Kidney (tissue), 13 donors: ENCODE measurements at regions not wholly inside any gene's neighbourhood (a gene's known extent, or its start where the extent isn't known, plus 50 kb on each side); places are given as distances from the start of the nearest gene placed in this dataset.
A peak's percentile ranks its signal among the peaks of the same experiment; 100 is the strongest.

ENCODE experiments used
- DNase-seq, 5 donors: peaks; one replicate each; pipeline ENCODE4 v3.0.0-alpha.2; 2013 to 2020
- FAIRE-seq: peaks from 2 replicates; lab custom pipeline; 2012; peaks lifted over from hg19 to GRCh38; lab: Jason Lieb, UNC
- H3K27ac ChIP-seq, 2 donors: one replicate each; pipeline ENCODE4 v1.7.0; 2013; ENCODE audit warnings: low read depth in 2 of 2, low read length in 2 of 2, inconsistent platforms in 1 of 2
- H3K27me3 ChIP-seq: one replicate; pipeline ENCODE4 v1.7.1; 2013; ENCODE audit warnings: low read length, inconsistent platforms; ENCODE audit not compliant: control insufficient read depth, insufficient read depth
- H3K36me3 ChIP-seq, 3 donors: one replicate each; pipeline versions ENCODE4 v1.7.0 to v1.7.1; 2013; ENCODE audit warnings: low read length in 3 of 3, control low read depth in 1 of 3, inconsistent platforms in 1 of 3; ENCODE audit not compliant: insufficient read depth in 3 of 3, control insufficient read depth in 2 of 3
- H3K4me1 ChIP-seq, 3 donors: one replicate each; pipeline versions ENCODE4 v1.7.0 to v1.7.1; 2013; ENCODE audit warnings: low read length in 3 of 3, inconsistent platforms in 1 of 3, low read depth in 1 of 3; ENCODE audit not compliant: control insufficient read depth in 2 of 3, insufficient read depth in 2 of 3
- H3K4me3 ChIP-seq, 3 donors: one replicate each; pipeline versions ENCODE4 v1.7.0 to v1.8.1; 2013; ENCODE audit warnings: low read length in 3 of 3, control low read depth in 1 of 3, inconsistent platforms in 1 of 3
- H3K9ac ChIP-seq, 3 donors: one replicate each; pipeline versions ENCODE4 v1.7.0 to v1.7.1; 2013; ENCODE audit warnings: low read length in 3 of 3, control low read depth in 1 of 3, inconsistent platforms in 1 of 3
- H3K9me3 ChIP-seq, 3 donors: one replicate each; pipeline versions ENCODE4 v1.7.0 to v1.7.1; 2013; ENCODE audit warnings: low read length in 3 of 3, control low read depth in 1 of 3, inconsistent platforms in 1 of 3; ENCODE audit not compliant: control insufficient read depth in 2 of 3, insufficient read depth in 1 of 3
- intact Hi-C: fragments of 100-400 bp; cut with DNase I; formaldehyde crosslinking; loops from one replicate; pipeline ENCODE4 v1.11.1; 2022
- TF ChIP-seq, protein P1 (sequence below): IDR thresholded peaks from 3 replicates; pipeline ENCODE4 v1.5.1; 2012; ENCODE audit warnings: mild to moderate bottlenecking, moderate library complexity, borderline replicate concordance; ENCODE audit not compliant: insufficient read depth; ENCODE audit errors: extremely low read depth
- donor health status: control.
- donor health status: control.
- donor health status: control.
- donor health status: control.
- donor health status: control.
- donor health status: DM: yes; HTN: yes; CAD: no.
- donor health status: Normal renal cell carcinoma (clear cell type).

DNA sequence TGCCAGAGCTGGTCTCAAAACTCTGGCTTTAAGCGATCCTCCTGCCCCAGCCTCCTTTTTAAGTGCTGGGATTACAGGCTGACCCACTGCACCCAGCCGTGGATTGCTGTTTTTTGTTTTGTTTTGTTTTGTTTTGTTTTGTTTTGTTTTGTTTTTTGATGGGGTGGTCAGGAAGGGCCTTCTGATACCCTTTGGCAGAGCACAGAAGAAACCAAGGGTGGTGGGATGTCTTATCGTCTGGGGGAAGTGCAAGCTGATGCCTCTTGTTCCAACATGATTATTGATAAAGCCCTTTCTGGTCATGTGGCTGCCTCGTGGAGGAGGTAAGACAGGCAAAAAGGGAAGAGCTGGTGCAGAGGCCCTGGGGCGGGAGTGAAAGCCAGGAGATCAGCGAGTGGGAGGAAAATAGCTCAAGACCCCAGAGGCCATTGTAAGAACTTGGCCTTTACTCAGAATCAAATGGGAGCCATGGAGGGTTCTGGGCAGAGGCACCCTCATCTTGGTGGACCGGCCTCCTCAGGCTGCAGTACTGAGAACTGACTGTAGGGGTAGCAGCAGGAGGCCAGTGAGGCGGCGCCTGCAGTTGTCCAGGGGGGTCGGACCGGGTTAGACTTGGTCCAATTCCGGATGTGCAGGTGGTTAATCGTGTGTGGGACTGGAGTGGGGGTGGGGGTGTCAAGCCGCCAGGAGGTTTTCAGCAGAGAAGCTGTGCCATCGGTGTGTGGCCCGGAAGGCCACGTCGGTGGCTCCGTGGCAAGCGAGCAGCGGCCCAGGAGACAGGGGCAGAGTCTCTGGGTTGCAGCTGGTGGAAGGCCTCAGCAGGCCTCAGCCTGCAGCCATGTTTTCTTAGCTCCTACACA, 84.4 kb upstream of the GSE1 start:
- peak in 2 of 5 donors; percentile 57 to 62 for DNase-seq
- FAIRE-seq: no peak
- no peaks in the 10 kb centered on the region for H3K9me3 ChIP-seq
- peaks cover 0 to 4% (median 0%) of the 10 kb centered on the region in 3 donors for H3K4me1 ChIP-seq
- no peak overlapping the region for H3K9ac ChIP-seq
- intact Hi-C loops: no loop called here
- H3K27ac ChIP-seq: no peak overlapping the region
- no peaks in the 10 kb centered on the region for H3K36me3 ChIP-seq
- no peak overlapping the region for H3K4me3 ChIP-seq
- no peaks in the 10 kb centered on the region for H3K27me3 ChIP-seq
- TF ChIP-seq, protein P1, sequence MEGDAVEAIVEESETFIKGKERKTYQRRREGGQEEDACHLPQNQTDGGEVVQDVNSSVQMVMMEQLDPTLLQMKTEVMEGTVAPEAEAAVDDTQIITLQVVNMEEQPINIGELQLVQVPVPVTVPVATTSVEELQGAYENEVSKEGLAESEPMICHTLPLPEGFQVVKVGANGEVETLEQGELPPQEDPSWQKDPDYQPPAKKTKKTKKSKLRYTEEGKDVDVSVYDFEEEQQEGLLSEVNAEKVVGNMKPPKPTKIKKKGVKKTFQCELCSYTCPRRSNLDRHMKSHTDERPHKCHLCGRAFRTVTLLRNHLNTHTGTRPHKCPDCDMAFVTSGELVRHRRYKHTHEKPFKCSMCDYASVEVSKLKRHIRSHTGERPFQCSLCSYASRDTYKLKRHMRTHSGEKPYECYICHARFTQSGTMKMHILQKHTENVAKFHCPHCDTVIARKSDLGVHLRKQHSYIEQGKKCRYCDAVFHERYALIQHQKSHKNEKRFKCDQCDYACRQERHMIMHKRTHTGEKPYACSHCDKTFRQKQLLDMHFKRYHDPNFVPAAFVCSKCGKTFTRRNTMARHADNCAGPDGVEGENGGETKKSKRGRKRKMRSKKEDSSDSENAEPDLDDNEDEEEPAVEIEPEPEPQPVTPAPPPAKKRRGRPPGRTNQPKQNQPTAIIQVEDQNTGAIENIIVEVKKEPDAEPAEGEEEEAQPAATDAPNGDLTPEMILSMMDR: peak; percentile 29

DNA sequence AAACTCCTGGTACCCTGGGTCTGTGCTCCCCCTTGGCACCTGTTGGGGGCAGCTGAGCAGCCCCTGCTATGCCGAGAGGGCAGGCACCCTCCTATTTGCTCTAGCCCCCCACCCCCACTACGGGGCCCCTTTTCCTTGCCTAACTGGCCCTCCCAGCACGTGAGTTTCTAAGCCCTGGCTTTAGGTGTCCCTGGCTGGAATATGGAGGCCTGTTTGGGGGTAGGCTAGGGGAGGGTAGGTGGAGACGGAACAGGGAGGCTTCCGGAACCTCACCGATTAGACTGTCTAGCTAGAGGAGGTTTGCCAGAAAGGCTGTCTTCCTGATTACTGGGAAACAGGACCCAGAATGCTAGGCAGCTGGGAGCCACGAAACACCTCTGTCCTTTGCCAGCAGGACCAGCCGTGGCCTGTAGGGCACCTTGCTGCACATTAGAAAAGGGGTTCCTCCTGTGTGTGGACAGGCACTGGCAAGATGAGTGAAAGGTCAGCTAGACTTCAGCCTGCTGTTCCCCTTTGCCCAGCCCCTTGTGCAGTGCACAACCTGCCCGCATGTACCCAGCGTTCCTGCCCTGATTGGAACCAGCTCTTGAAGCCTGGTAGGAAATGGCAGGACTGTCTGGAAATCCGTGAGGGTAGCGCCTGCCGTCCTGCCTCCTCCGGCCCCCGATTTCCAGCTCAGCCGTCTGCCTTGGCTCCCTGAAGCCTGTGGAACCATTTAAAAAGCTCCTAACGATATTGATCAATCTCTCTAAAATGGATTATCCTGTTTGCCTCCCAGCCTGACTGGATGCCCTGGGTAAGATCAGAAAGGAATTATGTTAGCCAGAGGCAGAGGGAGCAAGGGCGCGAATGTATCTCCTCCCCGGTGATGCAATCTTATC, 83.4 kb upstream of the GSE1 start:
- intact Hi-C loops: no loop called here
- H3K27ac ChIP-seq: no peak overlapping the region
- FAIRE-seq: no peak

DNA sequence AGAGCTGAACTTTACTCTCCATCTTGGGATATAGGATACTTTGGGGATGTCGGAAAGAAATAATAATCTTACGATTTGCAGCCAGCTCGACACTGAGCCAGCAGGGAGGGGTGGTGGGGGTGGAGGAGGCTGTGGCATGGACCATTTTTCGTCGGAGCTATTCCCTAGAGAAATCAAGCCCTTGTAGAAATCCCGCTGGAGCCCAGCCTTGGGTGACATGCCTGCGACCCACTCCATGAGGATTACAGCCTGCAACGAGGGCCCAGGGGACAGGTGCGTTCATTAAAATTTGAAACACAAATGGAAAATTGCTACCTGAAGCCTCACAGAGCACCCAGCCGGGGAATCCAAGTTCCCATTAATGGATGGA, 82.8 kb upstream of the GSE1 start:
- no peaks in the 10 kb centered on the region for H3K27me3 ChIP-seq
- no peaks in the 10 kb centered on the region for H3K36me3 ChIP-seq
- intact Hi-C loops: no loop called here
- peak in 1 of 5 donors; percentile 51 for DNase-seq
- no peak for FAIRE-seq
- no peaks in the 10 kb centered on the region for H3K9me3 ChIP-seq
- H3K9ac ChIP-seq: no peak overlapping the region
- no peak overlapping the region for H3K27ac ChIP-seq
- no peak overlapping the region for H3K4me3 ChIP-seq
- TF ChIP-seq, protein P1: no peak
- H3K4me1 ChIP-seq: peaks cover 0 to 7% (median 0%) of the 10 kb centered on the region in 3 donors

More for the DNA sequence above, 83.4 kb upstream of the GSE1 start:
- peak in 1 of 5 donors; percentile 40 for DNase-seq
- Histone ChIP-seq H3K27me3 (no peaks in the 10 kb centered on the region), H3K9me3 (no peaks in the 10 kb centered on the region), H3K36me3 (no peaks in the 10 kb centered on the region), H3K9ac (no peak overlapping the region), H3K4me1 (peaks cover 0 to 3% (median 0%) of the 10 kb centered on the region in 3 donors), H3K4me3 (no peak overlapping the region)
- TF ChIP-seq, protein P1: no peak
